Activated T-helper 2 cell treated with anti-CD3 and anti-CD28 coated beads, Interferon-gamma antibody, Interleukin-2, Interleukin-4, amounts not matched to agents 10 μg/mL and 5 μg/mL and 100 μg/mL, durations not matched to agents 14 hours and 24 hours and 36 hours (primary cell): ENCODE measurements at regions not wholly inside any gene's neighbourhood (a gene's known extent, or its start where the extent isn't known, plus 50 kb on each side); places are given as distances from the start of the nearest gene placed in this dataset.

Experiments used
- DNase-seq: peaks from one replicate; pipeline ENCODE4 v3.0.0; 2021; ENCODE audit warnings: low spot score
- H3K27ac Mint-ChIP-seq: one replicate; pipeline ENCODE4 v1.8.0; 2021; ENCODE audit warnings: mixed read lengths
- H3K27me3 Mint-ChIP-seq: one replicate; pipeline ENCODE4 v1.8.0; 2021; ENCODE audit warnings: low read depth, mixed read lengths
- H3K36me3 Mint-ChIP-seq: one replicate; pipeline ENCODE4 v1.8.0; 2021; ENCODE audit warnings: low read depth, mixed read lengths
- H3K4me1 Mint-ChIP-seq: one replicate; pipeline ENCODE4 v1.8.0; 2021; ENCODE audit warnings: low read depth, mixed read lengths
- H3K4me3 Mint-ChIP-seq: one replicate; pipeline ENCODE4 v1.8.0; 2021; ENCODE audit warnings: low read depth, mild to moderate bottlenecking, moderate library complexity, mixed read lengths
- H3K9me3 Mint-ChIP-seq: one replicate; pipeline ENCODE4 v1.8.0; 2021; ENCODE audit warnings: mixed read lengths
- intact Hi-C: fragments of 100-400 bp; cut with micrococcal nuclease; formaldehyde crosslinking; loops from one replicate; pipeline ENCODE4 v1.15.1; 2023

DNA sequence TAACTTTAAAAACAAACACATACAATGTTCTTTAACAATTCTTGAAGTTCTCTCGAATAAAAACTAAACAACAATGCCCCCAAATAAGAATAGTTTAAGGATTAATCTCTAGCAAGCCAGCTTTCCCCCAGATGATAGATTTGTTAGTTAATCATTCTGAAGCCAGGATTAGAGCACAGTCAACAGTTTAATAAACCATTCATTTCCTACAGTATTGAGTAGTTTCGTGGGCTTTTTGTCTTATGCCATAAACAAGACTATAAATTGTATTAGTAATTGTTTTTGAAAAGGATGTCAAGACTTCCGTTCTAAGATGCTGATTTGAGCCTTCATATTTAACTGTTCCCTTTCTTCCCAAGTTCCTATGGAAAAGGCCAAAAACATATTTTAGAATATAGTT lies 136.6 kb downstream of the PIK3R1 start:
- no peak overlapping the region for H3K4me3 Mint-ChIP-seq
- H3K4me1 Mint-ChIP-seq: peaks cover 7% of the 10 kb centered on the region
- H3K27ac Mint-ChIP-seq: no peak overlapping the region
- H3K36me3 Mint-ChIP-seq: no peaks in the 10 kb centered on the region
- H3K9me3 Mint-ChIP-seq: peaks cover 8% of the 10 kb centered on the region
- peaks cover 2% of the 10 kb centered on the region for H3K27me3 Mint-ChIP-seq
- intact Hi-C loops: no loop called here
- DNase-seq: no peak

DNA sequence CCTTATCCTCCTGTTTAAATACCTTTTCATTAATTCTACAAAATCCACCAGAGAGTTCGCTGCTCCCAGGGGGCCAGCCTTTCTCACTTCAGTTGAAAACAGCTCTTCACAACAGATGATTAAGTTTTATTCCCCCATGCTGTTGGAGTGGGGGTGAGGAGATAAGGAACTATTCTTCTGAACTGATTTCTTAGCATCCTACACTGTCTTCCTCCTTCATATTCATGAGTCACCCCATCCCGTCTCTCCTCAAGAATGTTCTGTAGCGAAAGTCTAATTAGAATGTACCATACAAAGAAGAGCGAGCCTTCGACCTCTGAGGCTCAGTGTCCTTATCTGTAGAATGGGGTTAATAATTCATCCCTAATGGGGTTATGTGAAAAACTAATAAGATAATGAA lies 138.0 kb downstream of the PIK3R1 start:
- intact Hi-C loops: no loop called here
- H3K9me3 Mint-ChIP-seq: no peaks in the 10 kb centered on the region
- peaks cover 2% of the 10 kb centered on the region for H3K27me3 Mint-ChIP-seq
- H3K36me3 Mint-ChIP-seq: no peaks in the 10 kb centered on the region
- peaks cover 2% of the 10 kb centered on the region for H3K4me1 Mint-ChIP-seq
- DNase-seq: no peak
- no peak overlapping the region for H3K27ac Mint-ChIP-seq
- no peak overlapping the region for H3K4me3 Mint-ChIP-seq

DNA sequence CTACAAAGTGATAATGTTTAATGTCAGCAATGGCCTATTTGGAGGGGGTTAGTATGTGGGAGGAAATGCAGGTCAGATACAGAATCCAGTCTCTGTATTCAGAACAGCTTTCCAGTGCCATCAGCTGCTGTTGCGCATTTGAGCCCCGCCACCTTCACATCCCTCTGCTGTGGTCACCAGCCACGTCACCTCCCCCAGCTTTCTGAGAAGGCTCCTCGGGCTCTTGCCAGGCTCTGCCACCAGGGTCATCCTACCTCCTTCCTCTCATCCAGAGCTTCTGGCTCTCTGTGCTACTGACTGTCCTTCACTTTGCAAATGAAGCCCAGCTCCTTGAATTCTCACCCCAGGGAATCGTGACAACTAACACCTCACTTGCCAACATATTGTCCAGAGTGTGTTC lies 138.8 kb downstream of the PIK3R1 start:
- peaks cover 2% of the 10 kb centered on the region for H3K27me3 Mint-ChIP-seq
- H3K4me3 Mint-ChIP-seq: no peak overlapping the region
- peaks cover 2% of the 10 kb centered on the region for H3K4me1 Mint-ChIP-seq
- H3K36me3 Mint-ChIP-seq: no peaks in the 10 kb centered on the region
- DNase-seq: no peak
- H3K27ac Mint-ChIP-seq: no peak overlapping the region
- H3K9me3 Mint-ChIP-seq: no peaks in the 10 kb centered on the region
- intact Hi-C loops: no loop called here

DNA sequence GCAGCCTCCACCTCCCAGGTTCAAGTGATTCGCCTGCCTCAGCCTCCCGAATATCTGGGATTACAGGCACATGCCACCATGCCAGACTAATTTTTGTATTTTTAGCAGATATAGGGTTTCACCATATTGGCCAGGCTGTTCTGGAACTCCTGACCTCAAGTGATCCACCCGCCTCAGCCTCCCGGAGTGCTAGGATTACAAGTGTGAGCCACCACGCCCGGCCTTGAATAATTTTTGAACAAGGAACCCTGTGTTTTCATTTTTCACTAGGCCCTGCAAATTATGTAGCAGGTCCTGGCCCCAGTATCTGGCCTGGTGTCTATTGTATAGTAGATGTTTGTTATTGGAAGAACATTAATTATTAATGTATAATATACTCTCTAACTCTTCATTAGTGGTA lies 140.7 kb downstream of the PIK3R1 start:
- peaks cover 6% of the 10 kb centered on the region for H3K27me3 Mint-ChIP-seq
- no peaks in the 10 kb centered on the region for H3K36me3 Mint-ChIP-seq
- DNase-seq: no peak
- no peak overlapping the region for H3K27ac Mint-ChIP-seq
- intact Hi-C loops: no loop called here
- H3K4me1 Mint-ChIP-seq: peaks cover 7% of the 10 kb centered on the region
- H3K9me3 Mint-ChIP-seq: no peaks in the 10 kb centered on the region
- H3K4me3 Mint-ChIP-seq: no peak overlapping the region

DNA sequence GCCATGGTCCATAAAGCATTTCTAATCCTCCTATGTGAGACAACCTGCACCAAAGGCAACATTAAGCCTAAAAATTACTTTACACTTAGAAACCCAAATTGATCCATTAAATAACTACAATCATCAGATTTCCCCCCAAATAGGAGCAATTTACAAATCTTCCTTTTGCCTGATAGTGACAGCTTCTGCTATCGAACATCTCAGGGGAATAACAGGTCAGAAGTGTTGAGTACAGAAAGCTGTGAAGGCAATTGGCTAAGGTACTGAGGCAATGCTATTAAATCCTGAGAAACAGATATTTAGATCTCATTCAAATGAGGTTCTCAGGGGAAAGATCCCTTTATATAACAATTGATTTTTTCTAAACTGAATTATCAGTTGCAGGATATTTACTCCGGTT lies 141.1 kb downstream of the PIK3R1 start:
- no peaks in the 10 kb centered on the region for H3K36me3 Mint-ChIP-seq
- no peaks in the 10 kb centered on the region for H3K9me3 Mint-ChIP-seq
- H3K4me1 Mint-ChIP-seq: peaks cover 7% of the 10 kb centered on the region
- DNase-seq: no peak
- intact Hi-C loops: no loop called here
- no peak overlapping the region for H3K27ac Mint-ChIP-seq
- peaks cover 6% of the 10 kb centered on the region for H3K27me3 Mint-ChIP-seq
- no peak overlapping the region for H3K4me3 Mint-ChIP-seq

DNA sequence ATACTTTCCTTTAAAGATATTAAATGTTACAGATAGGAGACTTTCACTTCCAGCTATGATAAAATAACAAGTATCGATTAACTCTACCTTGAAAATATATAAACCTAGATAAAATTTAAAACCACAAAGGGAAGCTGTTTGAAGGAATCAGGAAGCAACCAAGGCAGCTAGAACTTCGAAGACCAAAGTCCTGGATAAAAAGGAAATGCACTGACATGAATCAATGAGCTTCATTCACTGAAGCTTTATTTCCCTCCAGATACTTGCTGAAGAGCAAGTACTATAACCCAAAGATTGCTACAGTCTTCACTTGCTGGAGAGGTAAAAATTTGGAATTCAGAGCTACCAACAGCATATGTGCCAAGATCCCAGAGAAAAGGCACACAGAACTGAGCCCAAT lies 144.1 kb downstream of the PIK3R1 start:
- no peaks in the 10 kb centered on the region for H3K36me3 Mint-ChIP-seq
- no peak for DNase-seq
- H3K4me3 Mint-ChIP-seq: no peak overlapping the region
- H3K27ac Mint-ChIP-seq: no peak overlapping the region
- intact Hi-C loops: no loop called here
- H3K4me1 Mint-ChIP-seq: peaks cover 5% of the 10 kb centered on the region
- H3K27me3 Mint-ChIP-seq: peaks cover 15% of the 10 kb centered on the region
- no peaks in the 10 kb centered on the region for H3K9me3 Mint-ChIP-seq

DNA sequence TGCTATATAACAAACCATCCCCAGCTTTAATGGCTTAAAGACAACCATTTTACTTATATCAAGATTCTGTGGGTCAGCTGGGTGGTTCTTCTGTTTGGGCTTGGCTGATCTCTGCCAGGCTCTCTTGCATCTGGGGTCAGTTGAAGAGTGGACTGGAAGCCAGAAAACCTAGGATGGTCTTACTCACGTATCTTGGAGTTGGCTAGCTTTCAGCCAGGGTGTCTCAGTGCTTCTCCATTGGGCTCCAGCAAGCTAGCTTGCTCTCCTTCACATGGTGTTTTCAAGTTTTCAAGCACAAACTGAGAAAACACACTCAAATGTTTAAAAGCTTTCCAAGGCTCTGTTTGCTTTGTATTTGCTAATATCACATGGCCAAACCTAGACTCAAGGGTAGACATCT lies 146.8 kb downstream of the PIK3R1 start:
- H3K4me1 Mint-ChIP-seq: peaks cover 21% of the 10 kb centered on the region
- no peak for DNase-seq
- H3K4me3 Mint-ChIP-seq: no peak overlapping the region
- peaks cover 5% of the 10 kb centered on the region for H3K9me3 Mint-ChIP-seq
- no peaks in the 10 kb centered on the region for H3K36me3 Mint-ChIP-seq
- intact Hi-C loops: no loop called here
- H3K27ac Mint-ChIP-seq: no peak overlapping the region
- H3K27me3 Mint-ChIP-seq: peaks cover 13% of the 10 kb centered on the region

DNA sequence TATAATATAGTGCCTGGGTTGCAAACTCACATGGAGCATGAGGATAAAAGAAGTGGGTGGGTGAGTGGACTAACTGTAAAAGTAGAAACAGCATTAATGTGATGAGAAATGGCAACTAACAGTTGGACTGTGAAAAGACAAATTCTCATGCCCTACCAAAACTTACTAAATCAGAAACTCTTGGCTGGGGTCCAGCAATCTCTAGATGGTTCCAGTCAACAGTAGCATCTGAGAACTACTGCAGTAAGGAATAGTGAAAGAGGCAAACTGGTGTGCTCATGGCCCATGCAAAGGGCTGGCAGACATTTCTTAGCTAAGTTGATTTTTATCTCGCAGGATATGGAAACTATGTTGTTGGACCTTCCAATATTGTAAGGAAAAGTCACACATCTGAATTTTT lies 150.3 kb downstream of the PIK3R1 start:
- peaks cover 5% of the 10 kb centered on the region for H3K9me3 Mint-ChIP-seq
- intact Hi-C loops: no loop called here
- H3K4me1 Mint-ChIP-seq: peaks cover 46% of the 10 kb centered on the region
- no peak for DNase-seq
- H3K4me3 Mint-ChIP-seq: no peak overlapping the region
- H3K27me3 Mint-ChIP-seq: peaks cover 9% of the 10 kb centered on the region
- peaks cover 4% of the 10 kb centered on the region for H3K36me3 Mint-ChIP-seq
- H3K27ac Mint-ChIP-seq: no peak overlapping the region

DNA sequence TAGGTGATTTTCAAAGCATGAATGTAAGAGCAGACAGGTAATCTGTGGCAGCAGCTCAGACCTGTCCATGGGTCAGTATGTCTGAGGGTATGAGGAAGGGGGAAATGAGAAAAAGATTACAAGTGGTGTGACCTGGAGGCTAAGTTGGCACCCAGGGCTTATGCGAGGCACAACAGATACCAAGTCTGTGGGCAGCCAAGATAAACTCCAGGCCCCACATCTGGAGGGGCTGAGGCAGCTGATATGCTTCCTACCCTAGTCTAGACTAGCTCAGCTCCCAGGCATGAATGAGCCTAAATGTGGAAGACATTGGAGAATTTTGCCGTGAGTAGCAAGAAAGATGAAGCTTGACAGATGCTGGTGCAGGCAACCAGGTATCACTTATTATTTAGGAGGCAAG lies 151.7 kb downstream of the PIK3R1 start:
- intact Hi-C loops: no loop called here

DNA sequence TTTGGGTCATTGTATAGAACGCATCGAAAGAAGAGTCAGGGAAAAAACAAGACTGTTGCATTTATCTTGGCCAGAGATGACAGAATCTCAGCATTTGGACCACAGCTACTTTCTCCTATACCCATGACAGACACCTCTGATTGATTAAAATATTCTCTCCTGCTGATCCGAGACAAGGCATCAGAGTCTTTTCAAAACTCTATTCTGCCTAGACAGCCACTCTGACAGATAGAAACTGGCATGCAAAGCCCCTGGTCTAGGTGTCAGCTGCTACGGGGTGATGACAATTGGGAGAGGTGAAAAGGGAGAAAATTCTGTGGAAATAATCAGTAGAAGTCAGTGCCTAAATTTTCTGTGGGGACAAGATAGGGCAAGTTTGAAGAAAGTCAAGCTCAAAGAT lies 152.2 kb downstream of the PIK3R1 start:
- Mint-ChIP-seq H3K27ac (no peak overlapping the region), H3K4me1 (peaks cover 60% of the 10 kb centered on the region), H3K9me3 (peaks cover 13% of the 10 kb centered on the region), H3K27me3 (peaks cover 2% of the 10 kb centered on the region), H3K4me3 (no peak overlapping the region), H3K36me3 (peaks cover 7% of the 10 kb centered on the region)
- no peak for DNase-seq
- intact Hi-C loops: loop anchor here (2.0 kb wide), 1 partner anchor 23 kb away; no protein-coding TSS in a partner anchor

More for the DNA sequence above, 151.7 kb downstream of the PIK3R1 start:
- Mint-ChIP-seq H3K27me3 (peaks cover 6% of the 10 kb centered on the region), H3K9me3 (peaks cover 12% of the 10 kb centered on the region), H3K4me1 (peaks cover 59% of the 10 kb centered on the region), H3K27ac (no peak overlapping the region), H3K36me3 (peaks cover 7% of the 10 kb centered on the region), H3K4me3 (no peak overlapping the region)
- DNase-seq: no peak

DNA sequence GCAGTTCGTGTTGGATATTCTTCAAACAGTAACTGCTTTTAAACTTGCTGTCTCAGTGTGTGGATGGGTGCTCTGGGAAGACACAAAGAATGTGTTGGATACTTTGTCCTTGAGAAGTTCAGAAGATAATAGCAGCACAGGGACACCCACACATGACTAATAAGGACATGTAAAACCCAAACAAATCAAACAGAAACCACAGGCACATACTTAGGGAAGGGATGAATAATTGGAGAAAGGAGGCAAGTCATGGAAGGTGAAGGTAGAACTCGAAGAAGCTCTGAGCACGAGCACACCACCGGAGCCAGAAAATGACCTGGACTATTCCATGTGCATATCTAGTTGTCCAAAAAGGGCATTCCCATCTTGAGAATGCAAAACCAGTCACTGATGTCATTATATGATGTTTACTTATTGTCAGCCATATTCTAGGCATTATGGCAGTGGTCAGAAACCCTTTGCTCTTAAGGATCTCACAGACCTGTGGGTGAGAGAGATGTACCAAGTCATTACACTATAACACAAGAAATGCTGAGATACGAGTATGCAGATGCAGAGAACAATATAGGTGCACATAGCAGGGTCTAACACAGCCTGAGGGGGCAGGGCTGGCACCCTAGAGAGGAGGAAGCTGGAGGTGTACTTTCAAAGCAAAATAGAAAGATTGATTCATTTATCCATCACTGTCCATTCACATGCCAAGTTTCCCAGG lies 152.9 kb downstream of the PIK3R1 start:
- peak overlapping the region; percentile 22 for H3K4me3 Mint-ChIP-seq
- intact Hi-C loops: loop anchor here (1.0 to 2.0 kb wide), 4 partner anchors 13 to 66 kb away; no protein-coding TSS in a partner anchor
- no peak for DNase-seq
- H3K9me3 Mint-ChIP-seq: peaks cover 20% of the 10 kb centered on the region
- H3K27ac Mint-ChIP-seq: peak overlapping the region; percentile 75
- H3K27me3 Mint-ChIP-seq: peaks cover under 1% of the 10 kb centered on the region
- peaks cover 11% of the 10 kb centered on the region for H3K36me3 Mint-ChIP-seq
- peaks cover 60% of the 10 kb centered on the region for H3K4me1 Mint-ChIP-seq

DNA sequence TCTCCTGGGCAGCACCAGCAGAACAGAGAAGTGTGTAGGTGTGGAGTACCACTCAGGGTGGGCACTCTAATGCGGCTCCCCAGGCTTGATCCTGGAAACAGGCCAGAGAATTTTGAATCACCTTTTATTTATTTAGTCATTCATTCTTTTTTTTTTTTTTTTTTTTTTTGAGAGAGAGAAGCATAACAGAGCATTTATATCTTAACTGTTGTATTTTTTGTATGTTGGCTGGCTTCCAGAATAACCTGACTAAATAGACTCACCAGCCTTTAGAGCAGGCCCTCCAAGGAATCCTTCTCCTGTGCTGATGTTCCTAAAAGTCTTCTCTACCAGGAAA lies 153.4 kb downstream of the PIK3R1 start:
- Mint-ChIP-seq H3K9me3 (peaks cover 20% of the 10 kb centered on the region), H3K27me3 (no peaks in the 10 kb centered on the region), H3K4me1 (peaks cover 60% of the 10 kb centered on the region), H3K36me3 (peaks cover 11% of the 10 kb centered on the region), H3K27ac (peak overlapping the region; percentile 77), H3K4me3 (peak overlapping the region; percentile 22)
- DNase-seq: no peak
- intact Hi-C loops: loop anchor here (1.0 to 2.0 kb wide), 4 partner anchors 12 to 65 kb away; no protein-coding TSS in a partner anchor

DNA sequence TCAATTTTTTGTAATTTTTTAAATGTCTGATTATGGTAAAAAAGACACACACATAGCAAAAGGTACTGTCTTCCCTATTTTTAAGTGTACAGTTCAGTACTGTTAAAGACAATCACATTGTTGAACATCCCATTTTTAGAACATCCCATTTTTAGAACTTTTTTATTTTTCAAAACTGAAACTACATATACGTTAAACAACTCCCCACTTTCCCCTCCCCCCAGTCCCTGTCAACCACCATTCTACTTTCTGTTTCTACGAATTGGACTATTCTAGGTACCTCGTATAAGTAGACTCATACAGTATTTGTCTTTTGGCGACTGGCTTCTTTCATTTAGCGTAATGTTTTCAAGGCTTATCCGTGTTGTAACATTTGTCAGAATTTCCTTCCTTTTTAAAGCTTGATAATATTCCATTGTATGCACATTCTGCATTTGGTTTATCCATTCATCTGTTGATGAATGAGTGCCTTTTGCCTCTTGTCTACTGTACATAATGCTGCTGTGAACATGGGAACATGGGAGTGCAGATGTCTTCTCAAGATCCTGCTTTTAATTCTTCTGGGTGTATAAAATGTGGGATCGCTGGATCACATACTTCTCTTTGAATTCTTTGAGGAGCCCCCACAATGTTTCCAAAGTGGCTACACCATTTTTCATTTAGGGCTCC lies 154.0 kb downstream of the PIK3R1 start:
- intact Hi-C loops: loop anchor here (1.0 to 2.0 kb wide), 4 partner anchors 12 to 65 kb away; no protein-coding TSS in a partner anchor
- Mint-ChIP-seq H3K27me3 (no peaks in the 10 kb centered on the region), H3K4me3 (peak overlapping the region; percentile 7), H3K4me1 (peaks cover 60% of the 10 kb centered on the region), H3K27ac (peak overlapping the region; percentile 77), H3K36me3 (peaks cover 11% of the 10 kb centered on the region), H3K9me3 (peaks cover 20% of the 10 kb centered on the region)
- DNase-seq: peak; percentile 54
